ENCODE measurements at regions not wholly inside any gene's neighbourhood (a gene's known extent, or its start where the extent isn't known, plus 50 kb on each side); places are given as distances from the start of the nearest gene placed in this dataset.

- TF ChIP-seq EZH2phosphoT487 (IDR thresholded peaks at IDR 0.05; ENCODE audit: insufficient read depth, low read depth) = no peak
- TF ChIP-seq EZH2 (IDR thresholded peaks at IDR 0.05; ENCODE audit: insufficient read depth, poor library complexity, severe bottlenecking) = no peak
Observed at GRCh38 chr3:168803536-168803935, 707.8 kb upstream of the GOLIM4 start.

Measured in GM23248 (cell line).